Mucosa of descending colon (tissue), 3 donors: ENCODE measurements at regions not wholly inside any gene's neighbourhood (a gene's known extent, or its start where the extent isn't known, plus 50 kb on each side); places are given as distances from the start of the nearest gene placed in this dataset.

Experiments used
- ATAC-seq: fragments of 200-7000 bp; cut with Tn5 transposase; one replicate; pipeline ENCODE4 v1.9.1; 2020; ENCODE audit warnings: mild to moderate bottlenecking, moderate library complexity
- DNase-seq, 3 donors: peaks; one replicate each; pipeline ENCODE4 v3.0.0-alpha.2; 2020
- H3K36me3 ChIP-seq: fragments of 200-600 bp; one replicate; pipeline ENCODE4 v1.8.0; 2021; ENCODE audit warnings: low read depth, mild to moderate bottlenecking
- H3K4me1 ChIP-seq: fragments of 200-600 bp; one replicate; pipeline ENCODE4 v1.8.0; 2021; ENCODE audit warnings: low read depth, mild to moderate bottlenecking
- H3K4me3 ChIP-seq: fragments of 200-600 bp; one replicate; pipeline ENCODE4 v1.8.0; 2021; ENCODE audit warnings: mild to moderate bottlenecking
- H3K9me3 ChIP-seq: fragments of 200-600 bp; one replicate; pipeline ENCODE4 v1.8.0; 2021; ENCODE audit warnings: mild to moderate bottlenecking
- intact Hi-C, 2 donors: fragments of 100-400 bp; cut with DNase I in 1 of 2; cut with micrococcal nuclease in 1 of 2; formaldehyde crosslinking; loops; one replicate each; pipeline versions ENCODE4 v1.11.0 to v1.11.1; 2022; cut with DNase I, micrococcal nuclease
- TF ChIP-seq, protein P1 (sequence below): fragments of 200-600 bp; IDR thresholded peaks from one replicate; pipeline ENCODE4 v1.8.0; 2022; ENCODE audit warnings: antibody characterized with exemption, mild to moderate bottlenecking
- donor health status: DM: no; HTN: no; CAD: no; lungs with moderate emphysema.
- donor health status: DM: no; HTN: no; CAD: no.
- donor health status: DM: no; HTN: yes; CAD: no.

DNA sequence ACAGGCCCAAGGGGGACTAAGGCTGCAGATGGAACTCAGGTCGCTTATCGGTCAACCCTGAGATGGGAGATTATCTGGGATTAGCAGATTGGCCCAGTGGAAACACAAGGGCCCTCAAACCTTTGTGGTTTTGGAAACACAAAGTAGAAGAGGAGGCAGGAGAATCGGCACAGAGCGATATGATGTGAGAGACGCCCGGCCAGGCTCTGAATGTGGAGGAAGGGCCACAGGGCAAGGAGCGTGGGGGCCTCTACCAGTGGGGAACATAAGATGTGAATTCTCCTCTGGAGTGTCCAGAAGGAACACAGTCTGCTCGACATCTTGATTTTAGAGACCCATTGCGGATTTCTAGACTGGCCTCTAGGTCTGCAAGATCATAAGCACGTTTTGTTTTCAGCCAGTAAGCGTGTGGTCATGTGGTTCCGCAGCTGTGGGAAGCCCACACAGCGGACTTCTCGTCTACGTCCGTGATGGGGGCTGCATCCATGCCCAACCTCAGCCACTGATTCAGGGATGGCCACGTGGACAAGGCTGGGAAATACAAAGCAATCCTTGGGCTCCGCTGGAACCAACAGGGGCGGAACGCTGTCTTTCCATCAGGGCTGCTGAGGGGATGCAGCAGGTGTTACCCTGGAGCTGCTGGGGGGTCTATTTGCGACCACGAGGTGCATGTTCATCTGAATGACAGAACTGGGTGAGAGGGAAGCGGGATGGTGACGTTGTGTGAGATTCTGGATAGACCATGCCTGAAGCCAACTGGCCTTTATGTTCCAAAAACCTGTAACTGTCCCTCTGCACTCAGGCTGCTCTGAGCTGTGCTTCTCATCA is 127.6 kb upstream of the PMEPA1 start:
- H3K36me3 ChIP-seq, result no peaks in the 10 kb centered on the region
- no peak for DNase-seq
- H3K9me3 ChIP-seq, result no peaks in the 10 kb centered on the region
- no peaks in the 10 kb centered on the region for H3K4me1 ChIP-seq
- ATAC-seq, result no peak
- TF ChIP-seq, protein P1, sequence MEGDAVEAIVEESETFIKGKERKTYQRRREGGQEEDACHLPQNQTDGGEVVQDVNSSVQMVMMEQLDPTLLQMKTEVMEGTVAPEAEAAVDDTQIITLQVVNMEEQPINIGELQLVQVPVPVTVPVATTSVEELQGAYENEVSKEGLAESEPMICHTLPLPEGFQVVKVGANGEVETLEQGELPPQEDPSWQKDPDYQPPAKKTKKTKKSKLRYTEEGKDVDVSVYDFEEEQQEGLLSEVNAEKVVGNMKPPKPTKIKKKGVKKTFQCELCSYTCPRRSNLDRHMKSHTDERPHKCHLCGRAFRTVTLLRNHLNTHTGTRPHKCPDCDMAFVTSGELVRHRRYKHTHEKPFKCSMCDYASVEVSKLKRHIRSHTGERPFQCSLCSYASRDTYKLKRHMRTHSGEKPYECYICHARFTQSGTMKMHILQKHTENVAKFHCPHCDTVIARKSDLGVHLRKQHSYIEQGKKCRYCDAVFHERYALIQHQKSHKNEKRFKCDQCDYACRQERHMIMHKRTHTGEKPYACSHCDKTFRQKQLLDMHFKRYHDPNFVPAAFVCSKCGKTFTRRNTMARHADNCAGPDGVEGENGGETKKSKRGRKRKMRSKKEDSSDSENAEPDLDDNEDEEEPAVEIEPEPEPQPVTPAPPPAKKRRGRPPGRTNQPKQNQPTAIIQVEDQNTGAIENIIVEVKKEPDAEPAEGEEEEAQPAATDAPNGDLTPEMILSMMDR, result no peak
- no peak overlapping the region for H3K4me3 ChIP-seq
- intact Hi-C loops, result no loop called here

GRCh38 chr20:57835588-57836455 is 126.0 kb upstream of the PMEPA1 start:
- Histone ChIP-seq H3K4me1 (no peaks in the 10 kb centered on the region), H3K36me3 (no peaks in the 10 kb centered on the region), H3K4me3 (no peak overlapping the region), H3K9me3 (no peaks in the 10 kb centered on the region)
- intact Hi-C loops, result no loop called here
- TF ChIP-seq, protein P1, result no peak
- DNase-seq (no peak), ATAC-seq (no peak)

DNA sequence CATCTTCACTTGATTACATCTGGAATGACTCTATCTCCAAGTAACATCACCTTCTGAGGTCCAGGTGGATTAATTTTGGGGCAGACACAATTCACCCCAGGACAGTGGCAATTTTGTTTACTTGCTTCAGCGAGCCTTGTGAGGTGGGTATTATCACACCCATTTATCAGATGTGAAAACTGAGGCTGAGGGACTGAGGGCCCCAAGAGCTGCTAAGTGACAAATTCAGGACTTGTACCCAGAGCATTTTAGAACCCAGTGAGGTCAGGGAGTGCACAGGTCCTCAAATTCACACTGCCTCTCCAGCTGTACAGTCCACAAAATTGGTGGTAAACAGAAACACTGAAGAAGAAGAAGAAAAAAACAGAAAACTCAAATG is 125.2 kb upstream of the PMEPA1 start:
- ATAC-seq (no peak), DNase-seq (no peak)
- intact Hi-C loops, result no loop called here
- TF ChIP-seq, protein P1, result no peak
- H3K36me3 ChIP-seq, result no peaks in the 10 kb centered on the region
- H3K4me3 ChIP-seq, result no peak overlapping the region
- H3K4me1 ChIP-seq, result no peaks in the 10 kb centered on the region
- H3K9me3 ChIP-seq, result no peaks in the 10 kb centered on the region

DNA sequence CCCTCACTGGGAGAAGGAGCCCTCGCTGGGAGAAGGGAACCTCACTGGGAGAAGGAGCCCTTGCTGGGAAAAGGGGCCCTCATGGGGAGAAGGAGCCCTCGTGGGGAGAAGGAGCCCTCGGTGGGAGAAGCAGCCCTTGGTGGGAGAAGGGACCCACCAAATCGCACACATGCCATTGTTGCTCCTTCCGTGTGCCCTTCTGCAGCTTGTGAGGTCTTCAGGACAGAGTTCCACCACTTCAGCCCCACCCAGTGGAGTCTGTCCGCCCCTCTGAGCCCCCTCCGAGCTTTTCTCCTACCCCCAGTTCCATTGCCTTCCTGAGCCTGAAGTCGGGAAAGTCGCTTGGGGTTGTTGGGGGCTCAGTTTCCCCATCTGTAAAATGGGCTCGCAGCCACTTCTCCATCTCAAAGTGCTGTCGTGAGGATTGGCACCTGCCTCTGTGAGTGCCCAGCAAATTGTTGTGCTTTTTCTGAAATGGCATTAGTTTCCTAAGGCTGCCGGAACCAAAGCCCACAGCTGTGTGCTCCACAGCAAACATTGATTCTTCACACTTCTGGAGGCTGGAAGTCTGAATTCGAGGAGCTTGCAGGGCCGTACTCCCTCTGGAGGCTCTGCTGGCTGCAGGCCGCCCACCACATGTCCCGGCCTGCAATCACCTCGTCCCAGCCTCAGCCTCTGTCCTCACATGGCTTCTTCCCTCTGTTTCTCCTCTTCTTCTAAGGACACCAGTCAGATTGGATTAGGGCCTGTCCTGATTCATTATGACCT is 124.7 kb upstream of the PMEPA1 start:
- no peaks in the 10 kb centered on the region for H3K4me1 ChIP-seq
- intact Hi-C loops, result no loop called here
- ATAC-seq (no peak), DNase-seq (no peak)
- H3K4me3 ChIP-seq, result no peak overlapping the region
- no peaks in the 10 kb centered on the region for H3K9me3 ChIP-seq
- no peaks in the 10 kb centered on the region for H3K36me3 ChIP-seq
- TF ChIP-seq, protein P1, result no peak

- ATAC-seq (no peak), DNase-seq (no peak)
- TF ChIP-seq, protein P1, result no peak
- H3K9me3 ChIP-seq, result no peaks in the 10 kb centered on the region
- H3K4me3 ChIP-seq, result no peak overlapping the region
- no peaks in the 10 kb centered on the region for H3K4me1 ChIP-seq
- H3K36me3 ChIP-seq, result no peaks in the 10 kb centered on the region
- intact Hi-C loops, result no loop called here
Measured at GRCh38 chr20:57831993-57832585, 122.3 kb upstream of the PMEPA1 start.
